Suprapubic skin (tissue), 4 donors: ENCODE measurements at regions not wholly inside any gene's neighbourhood (a gene's known extent, or its start where the extent isn't known, plus 50 kb on each side); places are given as distances from the start of the nearest gene placed in this dataset.

Experiments
- EP300 ChIP-seq: sonication (generic); formaldehyde crosslinking; IDR thresholded peaks from one replicate; pipeline ENCODE4 v1.6.1; 2017; ENCODE audit warnings: antibody characterized with exemption
- POLR2A ChIP-seq, 2 donors: fragments of 450-650 bp; IDR thresholded peaks; one replicate each; pipeline ENCODE4 v1.6.1; 2017; ENCODE audit warnings: antibody characterized with exemption in 2 of 2, mild to moderate bottlenecking in 2 of 2, moderate library complexity in 2 of 2
- POLR2AphosphoS5 ChIP-seq, 3 donors: sonication (generic); formaldehyde crosslinking; IDR thresholded peaks; one replicate each; pipeline ENCODE4 v1.6.1; 2017; ENCODE audit warnings: antibody characterized with exemption in 3 of 3
- TF ChIP-seq, protein P1 (sequence below), 2 donors: fragments of 200-600 bp in 1 of 2; fragments of 450-650 bp in 1 of 2; sonication (generic) in 1 of 2; IDR thresholded peaks; one replicate each; pipeline ENCODE4 v1.5.1; 2016 to 2019; ENCODE audit warnings: antibody characterized with exemption in 2 of 2, mild to moderate bottlenecking in 1 of 2, moderate library complexity in 1 of 2

DNA sequence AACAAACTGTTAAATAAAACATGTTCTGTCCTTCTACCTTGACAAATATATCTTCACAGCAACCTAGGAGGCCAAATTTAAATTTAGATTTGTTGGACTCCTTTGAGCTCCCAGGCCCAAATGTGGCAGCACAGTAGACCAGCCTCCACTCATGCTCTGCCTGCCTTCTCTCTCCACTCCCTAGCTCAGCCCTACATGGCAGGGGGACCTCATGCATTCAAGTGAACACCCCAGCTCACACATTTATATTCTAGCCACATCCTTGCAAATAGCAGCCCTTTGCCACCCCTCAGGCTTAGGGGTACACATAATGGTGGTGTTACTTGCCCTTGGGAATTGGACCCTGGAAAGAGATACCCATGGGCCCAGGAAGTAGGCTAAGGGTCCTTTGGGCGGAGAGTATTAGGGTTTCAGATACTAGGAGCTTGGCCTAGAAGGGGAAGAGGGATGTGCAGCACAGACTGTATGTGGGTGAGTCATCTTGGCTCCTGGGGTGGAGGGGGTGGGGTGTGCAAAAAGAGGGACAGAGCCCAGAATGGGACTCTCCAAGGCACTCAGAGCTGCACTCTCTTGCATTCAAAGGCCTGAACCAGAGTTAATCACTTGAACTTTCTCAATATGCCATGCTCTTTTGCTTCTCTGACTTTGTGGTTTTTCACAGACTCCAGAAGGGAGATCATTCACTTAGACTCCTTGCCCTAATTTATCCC, 268.4 kb upstream of the ROPN1 start:
- TF ChIP-seq, protein P1, sequence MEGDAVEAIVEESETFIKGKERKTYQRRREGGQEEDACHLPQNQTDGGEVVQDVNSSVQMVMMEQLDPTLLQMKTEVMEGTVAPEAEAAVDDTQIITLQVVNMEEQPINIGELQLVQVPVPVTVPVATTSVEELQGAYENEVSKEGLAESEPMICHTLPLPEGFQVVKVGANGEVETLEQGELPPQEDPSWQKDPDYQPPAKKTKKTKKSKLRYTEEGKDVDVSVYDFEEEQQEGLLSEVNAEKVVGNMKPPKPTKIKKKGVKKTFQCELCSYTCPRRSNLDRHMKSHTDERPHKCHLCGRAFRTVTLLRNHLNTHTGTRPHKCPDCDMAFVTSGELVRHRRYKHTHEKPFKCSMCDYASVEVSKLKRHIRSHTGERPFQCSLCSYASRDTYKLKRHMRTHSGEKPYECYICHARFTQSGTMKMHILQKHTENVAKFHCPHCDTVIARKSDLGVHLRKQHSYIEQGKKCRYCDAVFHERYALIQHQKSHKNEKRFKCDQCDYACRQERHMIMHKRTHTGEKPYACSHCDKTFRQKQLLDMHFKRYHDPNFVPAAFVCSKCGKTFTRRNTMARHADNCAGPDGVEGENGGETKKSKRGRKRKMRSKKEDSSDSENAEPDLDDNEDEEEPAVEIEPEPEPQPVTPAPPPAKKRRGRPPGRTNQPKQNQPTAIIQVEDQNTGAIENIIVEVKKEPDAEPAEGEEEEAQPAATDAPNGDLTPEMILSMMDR (IDR thresholded peaks at IDR 0.05): no peak
- TF ChIP-seq POLR2A (IDR thresholded peaks at IDR 0.05) (no peak), POLR2AphosphoS5 (IDR thresholded peaks at IDR 0.05) (no peak), EP300 (no peak)
